Epithelial cell of proximal tubule (primary cell): ENCODE measurements at regions not wholly inside any gene's neighbourhood (a gene's known extent, or its start where the extent isn't known, plus 50 kb on each side); places are given as distances from the start of the nearest gene placed in this dataset.
A peak's percentile ranks its signal among the peaks of the same experiment; 100 is the strongest.

Experiments used
- DNase-seq: peaks from one replicate; pipeline ENCODE4 v3.0.0-alpha.2; 2011; ENCODE audit warnings: low read depth
- H3K4me3 ChIP-seq: 2 replicates; pipeline ENCODE4 v1.5.1; 2011; ENCODE audit warnings: low read depth, mild to moderate bottlenecking, low read length
- CTCF ChIP-seq: conservative IDR thresholded peaks from 2 replicates; pipeline ENCODE4 v1.5.1; 2012; ENCODE audit warnings: low read depth, mild to moderate bottlenecking, low read length

GRCh38 chr1:147811273-147811672 lies 50.9 kb upstream of the GJA5 start:
- no peak for TF ChIP-seq CTCF
- no peak for DNase-seq
- H3K4me3 ChIP-seq: no peak overlapping the region

- H3K4me3 ChIP-seq: no peak overlapping the region
- DNase-seq: no peak
- TF ChIP-seq CTCF: no peak
Observed at GRCh38 chr1:147811751-147812150, 51.3 kb upstream of the GJA5 start.

- TF ChIP-seq CTCF: no peak
- DNase-seq: no peak
- no peak overlapping the region for H3K4me3 ChIP-seq
Observed at GRCh38 chr1:147812799-147813198, 52.4 kb upstream of the GJA5 start.

- no peak for DNase-seq
- H3K4me3 ChIP-seq: no peak overlapping the region
- no peak for TF ChIP-seq CTCF
Observed at GRCh38 chr1:147815503-147815902, 55.1 kb upstream of the GJA5 start.

- DNase-seq: no peak
- no peak for TF ChIP-seq CTCF
- no peak overlapping the region for H3K4me3 ChIP-seq
Observed at GRCh38 chr1:147820761-147821297, 60.4 kb upstream of the GJA5 start.

GRCh38 chr1:147821883-147822282 lies 61.5 kb upstream of the GJA5 start:
- DNase-seq: peak; percentile 48
- no peak overlapping the region for H3K4me3 ChIP-seq
- no peak for TF ChIP-seq CTCF

GRCh38 chr1:147822292-147822691 lies 61.9 kb upstream of the GJA5 start:
- no peak for DNase-seq
- TF ChIP-seq CTCF: no peak
- H3K4me3 ChIP-seq: no peak overlapping the region
